WTC11 (cell line): ENCODE measurements at regions not wholly inside any gene's neighbourhood (a gene's known extent, or its start where the extent isn't known, plus 50 kb on each side); places are given as distances from the start of the nearest gene placed in this dataset.

Source experiments
- CREB1 ChIP-seq: sonication (generic); formaldehyde crosslinking; IDR thresholded peaks from 2 replicates; pipeline ENCODE4 v1.8.0; 2023; ENCODE audit warnings: mild to moderate bottlenecking, missing genetic modification reagents
- ESRRA ChIP-seq: sonication (generic); formaldehyde crosslinking; IDR thresholded peaks from 2 replicates; pipeline ENCODE4 v1.8.1; 2022; ENCODE audit warnings: mild to moderate bottlenecking, missing genetic modification reagents, borderline replicate concordance
- SMAD4 ChIP-seq: sonication (generic); formaldehyde crosslinking; IDR thresholded peaks from 2 replicates; pipeline ENCODE4 v1.8.0; 2022; ENCODE audit warnings: mild to moderate bottlenecking, missing genetic modification reagents
- TCF7 ChIP-seq: sonication (generic); formaldehyde crosslinking; IDR thresholded peaks from 2 replicates; pipeline ENCODE4 v1.8.0; 2022; ENCODE audit warnings: mild to moderate bottlenecking, low read depth, missing genetic modification reagents, moderate library complexity
- ZNF263 ChIP-seq: sonication (generic); formaldehyde crosslinking; IDR thresholded peaks from 2 replicates; pipeline ENCODE4 v1.8.1; 2022; ENCODE audit warnings: low read depth, mild to moderate bottlenecking, moderate library complexity, missing genetic modification reagents
- TF ChIP-seq, protein P1 (sequence below): sonication (generic); formaldehyde crosslinking; IDR thresholded peaks from 2 replicates; pipeline ENCODE4 v1.8.0; 2022; ENCODE audit warnings: mild to moderate bottlenecking, missing genetic modification reagents
- TF ChIP-seq, protein P2 (sequence below): fragments of 200-600 bp; IDR thresholded peaks from 2 replicates; pipeline ENCODE4 v1.8.0; 2022; ENCODE audit warnings: antibody characterized with exemption
- TF ChIP-seq, protein P3 (sequence below): sonication (generic); formaldehyde crosslinking; IDR thresholded peaks from 2 replicates; pipeline ENCODE4 v1.8.1; 2023; ENCODE audit warnings: mild to moderate bottlenecking, missing genetic modification reagents, moderate library complexity
- TF ChIP-seq, protein P4 (sequence below): sonication (generic); formaldehyde crosslinking; conservative IDR thresholded peaks from 2 replicates; pipeline ENCODE4 v1.8.1; 2023; ENCODE audit warnings: mild to moderate bottlenecking, low read depth, missing genetic modification reagents, moderate library complexity

DNA sequence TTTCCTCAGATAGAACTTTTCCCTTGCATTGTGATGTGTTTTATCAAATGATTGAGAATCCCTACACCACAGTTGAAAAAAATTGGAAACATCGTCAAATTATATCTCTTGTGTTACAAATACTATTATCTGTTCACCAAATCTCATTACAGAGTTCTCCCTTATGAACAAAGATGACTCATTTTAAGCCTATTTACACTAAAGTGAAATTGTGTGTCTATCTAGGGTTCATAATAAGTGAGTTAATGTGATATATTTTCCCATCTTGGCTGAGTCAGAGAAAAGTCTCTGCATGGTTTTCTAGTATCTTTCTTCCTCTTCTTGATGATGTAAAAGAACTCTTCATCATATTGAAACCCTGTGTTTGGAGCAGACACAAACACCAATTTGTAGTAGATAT lies 1263.3 kb upstream of the EYS start:
- no peak for TF ChIP-seq CREB1 (CRISPR knock-in tag)
- TF ChIP-seq, protein P1, sequence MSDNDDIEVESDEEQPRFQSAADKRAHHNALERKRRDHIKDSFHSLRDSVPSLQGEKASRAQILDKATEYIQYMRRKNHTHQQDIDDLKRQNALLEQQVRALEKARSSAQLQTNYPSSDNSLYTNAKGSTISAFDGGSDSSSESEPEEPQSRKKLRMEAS (CRISPR knock-in tag): no peak
- TF ChIP-seq ZNF263 (CRISPR knock-in tag): no peak
- TF ChIP-seq, protein P2, sequence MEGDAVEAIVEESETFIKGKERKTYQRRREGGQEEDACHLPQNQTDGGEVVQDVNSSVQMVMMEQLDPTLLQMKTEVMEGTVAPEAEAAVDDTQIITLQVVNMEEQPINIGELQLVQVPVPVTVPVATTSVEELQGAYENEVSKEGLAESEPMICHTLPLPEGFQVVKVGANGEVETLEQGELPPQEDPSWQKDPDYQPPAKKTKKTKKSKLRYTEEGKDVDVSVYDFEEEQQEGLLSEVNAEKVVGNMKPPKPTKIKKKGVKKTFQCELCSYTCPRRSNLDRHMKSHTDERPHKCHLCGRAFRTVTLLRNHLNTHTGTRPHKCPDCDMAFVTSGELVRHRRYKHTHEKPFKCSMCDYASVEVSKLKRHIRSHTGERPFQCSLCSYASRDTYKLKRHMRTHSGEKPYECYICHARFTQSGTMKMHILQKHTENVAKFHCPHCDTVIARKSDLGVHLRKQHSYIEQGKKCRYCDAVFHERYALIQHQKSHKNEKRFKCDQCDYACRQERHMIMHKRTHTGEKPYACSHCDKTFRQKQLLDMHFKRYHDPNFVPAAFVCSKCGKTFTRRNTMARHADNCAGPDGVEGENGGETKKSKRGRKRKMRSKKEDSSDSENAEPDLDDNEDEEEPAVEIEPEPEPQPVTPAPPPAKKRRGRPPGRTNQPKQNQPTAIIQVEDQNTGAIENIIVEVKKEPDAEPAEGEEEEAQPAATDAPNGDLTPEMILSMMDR: no peak
- TF ChIP-seq, protein P3, sequence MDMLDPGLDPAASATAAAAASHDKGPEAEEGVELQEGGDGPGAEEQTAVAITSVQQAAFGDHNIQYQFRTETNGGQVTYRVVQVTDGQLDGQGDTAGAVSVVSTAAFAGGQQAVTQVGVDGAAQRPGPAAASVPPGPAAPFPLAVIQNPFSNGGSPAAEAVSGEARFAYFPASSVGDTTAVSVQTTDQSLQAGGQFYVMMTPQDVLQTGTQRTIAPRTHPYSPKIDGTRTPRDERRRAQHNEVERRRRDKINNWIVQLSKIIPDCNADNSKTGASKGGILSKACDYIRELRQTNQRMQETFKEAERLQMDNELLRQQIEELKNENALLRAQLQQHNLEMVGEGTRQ (CRISPR knock-in tag): no peak
- TF ChIP-seq ESRRA: no peak
- TF ChIP-seq, protein P4, sequence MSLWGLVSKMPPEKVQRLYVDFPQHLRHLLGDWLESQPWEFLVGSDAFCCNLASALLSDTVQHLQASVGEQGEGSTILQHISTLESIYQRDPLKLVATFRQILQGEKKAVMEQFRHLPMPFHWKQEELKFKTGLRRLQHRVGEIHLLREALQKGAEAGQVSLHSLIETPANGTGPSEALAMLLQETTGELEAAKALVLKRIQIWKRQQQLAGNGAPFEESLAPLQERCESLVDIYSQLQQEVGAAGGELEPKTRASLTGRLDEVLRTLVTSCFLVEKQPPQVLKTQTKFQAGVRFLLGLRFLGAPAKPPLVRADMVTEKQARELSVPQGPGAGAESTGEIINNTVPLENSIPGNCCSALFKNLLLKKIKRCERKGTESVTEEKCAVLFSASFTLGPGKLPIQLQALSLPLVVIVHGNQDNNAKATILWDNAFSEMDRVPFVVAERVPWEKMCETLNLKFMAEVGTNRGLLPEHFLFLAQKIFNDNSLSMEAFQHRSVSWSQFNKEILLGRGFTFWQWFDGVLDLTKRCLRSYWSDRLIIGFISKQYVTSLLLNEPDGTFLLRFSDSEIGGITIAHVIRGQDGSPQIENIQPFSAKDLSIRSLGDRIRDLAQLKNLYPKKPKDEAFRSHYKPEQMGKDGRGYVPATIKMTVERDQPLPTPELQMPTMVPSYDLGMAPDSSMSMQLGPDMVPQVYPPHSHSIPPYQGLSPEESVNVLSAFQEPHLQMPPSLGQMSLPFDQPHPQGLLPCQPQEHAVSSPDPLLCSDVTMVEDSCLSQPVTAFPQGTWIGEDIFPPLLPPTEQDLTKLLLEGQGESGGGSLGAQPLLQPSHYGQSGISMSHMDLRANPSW (CRISPR knock-in tag): no peak
- no peak for TF ChIP-seq TCF7 (CRISPR knock-in tag)
- TF ChIP-seq SMAD4 (CRISPR knock-in tag): no peak
